HepG2 (cell line): ENCODE measurements at regions not wholly inside any gene's neighbourhood (a gene's known extent, or its start where the extent isn't known, plus 50 kb on each side); places are given as distances from the start of the nearest gene placed in this dataset.

Experiments used
- AKNA ChIP-seq: sonication (generic); formaldehyde crosslinking; IDR thresholded peaks from 2 replicates; pipeline ENCODE4 v1.4.0; 2020; ENCODE audit warnings: missing genetic modification reagents, borderline replicate concordance
- EED ChIP-seq: sonication (generic); formaldehyde crosslinking; IDR thresholded peaks from 2 replicates; pipeline ENCODE4 v1.5.0; 2020; ENCODE audit warnings: mild to moderate bottlenecking, missing genetic modification reagents
- FOXJ3 ChIP-seq: sonication (generic); formaldehyde crosslinking; IDR thresholded peaks from 2 replicates; pipeline ENCODE4 v1.4.0; 2020; ENCODE audit warnings: missing genetic modification reagents, mild to moderate bottlenecking, borderline replicate concordance
- RBAK ChIP-seq: sonication (generic); formaldehyde crosslinking; IDR thresholded peaks from 2 replicates; pipeline ENCODE4 v1.5.1; 2020; ENCODE audit warnings: mild to moderate bottlenecking, missing genetic modification reagents
- TRIM24 ChIP-seq: sonication (generic); formaldehyde crosslinking; IDR thresholded peaks from 2 replicates; pipeline ENCODE4 v1.8.0; 2022; ENCODE audit warnings: mild to moderate bottlenecking, missing genetic modification reagents
- ZBTB14 ChIP-seq: sonication (generic); formaldehyde crosslinking; IDR thresholded peaks from 2 replicates; pipeline ENCODE4 v1.4.0; 2020; ENCODE audit warnings: missing genetic modification reagents
- ZBTB20 ChIP-seq: sonication (generic); formaldehyde crosslinking; IDR thresholded peaks from 2 replicates; pipeline ENCODE4 v1.8.1; 2023; ENCODE audit warnings: missing genetic modification reagents, low read depth, mild to moderate bottlenecking, borderline replicate concordance
- ZFP41 ChIP-seq: sonication (generic); formaldehyde crosslinking; IDR thresholded peaks from 2 replicates; pipeline ENCODE4 v1.4.0; 2020; ENCODE audit warnings: mild to moderate bottlenecking, missing genetic modification reagents, borderline replicate concordance
- ZNF383 ChIP-seq: sonication (generic); formaldehyde crosslinking; IDR thresholded peaks from 2 replicates; pipeline ENCODE4 v1.4.0; 2020; ENCODE audit warnings: missing genetic modification reagents, mild to moderate bottlenecking, borderline replicate concordance
- ZNF770 ChIP-seq: sonication (generic); formaldehyde crosslinking; IDR thresholded peaks from 2 replicates; pipeline ENCODE4 v1.5.0; 2020; ENCODE audit warnings: mild to moderate bottlenecking, missing genetic modification reagents

DNA sequence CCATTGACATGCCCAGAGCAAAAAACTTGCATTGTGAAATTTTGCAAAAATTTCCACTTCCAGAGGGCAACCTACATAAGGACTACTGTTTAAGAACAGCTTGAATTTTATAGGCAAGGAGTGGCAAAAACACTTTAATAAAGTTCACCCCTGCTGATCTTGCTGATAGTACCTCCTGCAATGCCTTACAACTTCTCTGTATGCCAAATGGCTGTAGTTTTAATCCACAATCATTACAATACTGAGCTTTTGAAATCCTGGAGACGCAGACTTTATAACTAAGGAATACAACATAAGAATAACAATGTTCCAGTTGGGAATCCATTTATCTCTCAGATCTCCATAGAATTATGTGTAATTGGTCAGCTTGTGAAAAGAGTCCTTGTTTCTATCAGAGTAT lies 247.5 kb downstream of the KCNJ3 start (continued):
- no peak for TF ChIP-seq ZNF770 (CRISPR knock-in tag)
- TF ChIP-seq FOXJ3 (CRISPR knock-in tag), result no peak
- TF ChIP-seq RBAK, result no peak
- no peak for TF ChIP-seq TRIM24 (CRISPR knock-in tag)
- no peak for TF ChIP-seq ZNF383 (CRISPR knock-in tag)
- TF ChIP-seq AKNA (CRISPR knock-in tag), result no peak
- no peak for TF ChIP-seq ZBTB20 (CRISPR knock-in tag)
- no peak for TF ChIP-seq ZFP41
- TF ChIP-seq EED (CRISPR knock-in tag), result no peak
- no peak for TF ChIP-seq ZBTB14
